Stomach (tissue), 8 donors: ENCODE measurements at regions not wholly inside any gene's neighbourhood (a gene's known extent, or its start where the extent isn't known, plus 50 kb on each side); places are given as distances from the start of the nearest gene placed in this dataset.

ENCODE experiments used
- DNase-seq, 2 donors: peaks; one replicate each; pipeline versions ENCODE4 v3.0.0 to v3.0.0-alpha.2; 2013 to 2019
- H3K27ac ChIP-seq, 5 donors: fragments of 200-600 bp in 4 of 5; sonication (generic) in 4 of 5; one replicate each; pipeline ENCODE4 v1.5.1; 2013 to 2019; ENCODE audit warnings: mild to moderate bottlenecking in 1 of 5, moderate library complexity in 1 of 5
- H3K27me3 ChIP-seq, 3 donors: fragments of 200-600 bp; sonication (generic); one replicate each; pipeline ENCODE4 v1.5.1; 2017 to 2019; ENCODE audit warnings: mixed run types in 1 of 3
- H3K36me3 ChIP-seq, 4 donors: fragments of 200-600 bp; sonication (generic); 1 replicate in 3 of 4; 2 replicates in 1 of 4; pipeline ENCODE4 v1.5.1; 2016 to 2019
- H3K4me1 ChIP-seq, 4 donors: fragments of 200-600 bp; sonication (generic); one replicate each; pipeline ENCODE4 v1.5.1; 2016 to 2019
- H3K4me3 ChIP-seq, 4 donors: fragments of 200-600 bp; sonication (generic) in 3 of 4; one replicate each; pipeline ENCODE4 v1.5.1; 2016 to 2019; ENCODE audit warnings: mild to moderate bottlenecking in 1 of 4
- H3K9me3 ChIP-seq, 4 donors: fragments of 200-600 bp; sonication (generic); one replicate each; pipeline ENCODE4 v1.5.1; 2016 to 2019
- EP300 ChIP-seq: sonication (generic); formaldehyde crosslinking; IDR thresholded peaks from one replicate; pipeline ENCODE4 v1.6.1; 2017; ENCODE audit warnings: antibody characterized with exemption
- POLR2A ChIP-seq, 4 donors: fragments of 450-650 bp; IDR thresholded peaks; one replicate each; pipeline ENCODE4 v1.6.1; 2016; ENCODE audit warnings: antibody characterized with exemption in 4 of 4, control low read depth in 2 of 4, mild to moderate bottlenecking in 1 of 4, moderate library complexity in 1 of 4
- POLR2AphosphoS5 ChIP-seq, 3 donors: sonication (generic); formaldehyde crosslinking; IDR thresholded peaks; one replicate each; pipeline ENCODE4 v1.6.1; 2016; ENCODE audit warnings: antibody characterized with exemption in 3 of 3
- WGBS, 5 donors: extraction: QIAGEN DNeasy Blood & Tissue Kit in 3 of 5; methylation state at CpG; one replicate each; pipeline versions ENCODE4 v1.1.5 to v1.1.7; 2013 to 2018; 5-methylcytosine and 5-hydroxymethylcytosine counted together
- intact Hi-C: fragments of 100-400 bp; cut with DNase I; formaldehyde crosslinking; loops from one replicate; pipeline ENCODE4 v1.15.1; 2023; ENCODE audit warnings: low total_unique reads
- TF ChIP-seq, protein P1 (sequence below), 7 experiments: fragments of 450-650 bp in 4 of 7; fragments of 200-600 bp in 3 of 7; sonication (generic) in 3 of 7; IDR thresholded peaks; one replicate each; pipeline ENCODE4 v1.5.1; 2016 to 2019; ENCODE audit warnings: antibody characterized with exemption in 7 of 7, control low read depth in 2 of 7, mild to moderate bottlenecking in 1 of 7
- donor health status: healthy with polysubstance abuse.
- donor health status: Bipolar disorder and iron deficiency.
- donor health status: healthy.

DNA sequence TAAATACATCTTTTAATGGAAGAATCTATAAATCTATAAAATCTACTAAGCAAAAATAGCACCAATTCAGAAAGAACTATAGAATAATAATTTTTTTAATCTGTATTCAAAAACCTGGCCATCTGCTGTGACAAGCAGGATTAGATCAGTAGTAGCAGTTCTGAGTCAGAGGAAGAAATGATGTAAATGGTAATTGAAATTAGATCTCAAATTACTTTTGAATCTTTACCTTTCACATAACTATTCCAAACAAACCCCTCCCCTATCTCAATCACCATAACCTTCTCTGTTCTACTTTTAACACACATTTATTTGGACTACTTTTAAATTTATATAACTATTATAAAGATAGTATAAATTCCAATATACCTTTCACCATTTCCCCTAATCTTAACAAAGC is 727.8 kb upstream of the FAM174A start:
- Histone ChIP-seq H3K36me3 (no peaks in the 10 kb centered on the region), H3K9me3 (no peaks in the 10 kb centered on the region), H3K4me1 (no peaks in the 10 kb centered on the region), H3K4me3 (no peak overlapping the region), H3K27ac (no peak overlapping the region), H3K27me3 (no peaks in the 10 kb centered on the region)
- intact Hi-C loops, result no loop called here
- no peak for DNase-seq
- TF ChIP-seq POLR2A (IDR thresholded peaks at IDR 0.05), result no peak
- TF ChIP-seq EP300, result no peak
- TF ChIP-seq, protein P1, sequence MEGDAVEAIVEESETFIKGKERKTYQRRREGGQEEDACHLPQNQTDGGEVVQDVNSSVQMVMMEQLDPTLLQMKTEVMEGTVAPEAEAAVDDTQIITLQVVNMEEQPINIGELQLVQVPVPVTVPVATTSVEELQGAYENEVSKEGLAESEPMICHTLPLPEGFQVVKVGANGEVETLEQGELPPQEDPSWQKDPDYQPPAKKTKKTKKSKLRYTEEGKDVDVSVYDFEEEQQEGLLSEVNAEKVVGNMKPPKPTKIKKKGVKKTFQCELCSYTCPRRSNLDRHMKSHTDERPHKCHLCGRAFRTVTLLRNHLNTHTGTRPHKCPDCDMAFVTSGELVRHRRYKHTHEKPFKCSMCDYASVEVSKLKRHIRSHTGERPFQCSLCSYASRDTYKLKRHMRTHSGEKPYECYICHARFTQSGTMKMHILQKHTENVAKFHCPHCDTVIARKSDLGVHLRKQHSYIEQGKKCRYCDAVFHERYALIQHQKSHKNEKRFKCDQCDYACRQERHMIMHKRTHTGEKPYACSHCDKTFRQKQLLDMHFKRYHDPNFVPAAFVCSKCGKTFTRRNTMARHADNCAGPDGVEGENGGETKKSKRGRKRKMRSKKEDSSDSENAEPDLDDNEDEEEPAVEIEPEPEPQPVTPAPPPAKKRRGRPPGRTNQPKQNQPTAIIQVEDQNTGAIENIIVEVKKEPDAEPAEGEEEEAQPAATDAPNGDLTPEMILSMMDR (IDR thresholded peaks at IDR 0.05), result no peak

DNA sequence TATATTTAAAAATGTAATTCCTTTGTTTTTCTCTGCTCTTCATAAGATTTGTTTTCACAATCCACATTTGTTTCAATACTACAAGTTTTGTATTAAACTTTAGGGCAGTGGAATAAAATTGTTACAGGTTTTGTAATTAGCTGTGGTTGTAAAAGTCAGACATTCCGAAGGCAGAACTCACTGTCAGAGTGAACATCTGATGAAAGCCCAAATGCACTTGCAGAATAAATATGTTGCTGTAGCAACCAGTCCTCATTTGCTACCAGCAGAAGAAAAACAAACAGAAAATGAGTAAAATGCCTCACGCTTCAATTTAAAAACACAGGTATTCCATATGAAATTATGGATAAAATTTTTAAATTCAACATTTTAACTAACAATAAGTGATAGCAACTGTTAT is 740.1 kb upstream of the FAM174A start:
- 60 to 77% (median 69%) methylated on average over 2 of the region's 2 CpGs for WGBS, 5 donors
- intact Hi-C loops, result no loop called here

DNA sequence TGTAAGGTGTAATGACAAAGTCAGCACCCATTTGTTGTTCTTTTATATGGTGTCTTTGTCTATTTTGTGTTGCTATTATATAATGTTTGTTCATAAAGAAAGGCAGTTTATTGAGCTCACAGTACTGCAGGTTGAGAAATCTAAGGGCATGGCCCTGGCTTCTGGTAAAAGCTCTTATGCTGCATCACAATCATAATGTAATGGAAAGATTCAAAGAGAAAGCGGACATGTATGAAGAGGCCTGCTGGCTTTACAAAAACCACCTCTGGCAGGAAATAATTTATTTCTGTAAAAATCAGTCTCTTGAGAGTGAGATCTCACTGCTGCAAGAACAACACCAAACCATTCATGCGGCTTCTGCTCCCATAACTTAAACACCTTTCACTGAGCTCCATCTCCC is 746.7 kb upstream of the FAM174A start:
- no peak overlapping the region for H3K4me3 ChIP-seq
- no peaks in the 10 kb centered on the region for H3K9me3 ChIP-seq
- DNase-seq, result no peak
- no peaks in the 10 kb centered on the region for H3K4me1 ChIP-seq
- no peaks in the 10 kb centered on the region for H3K27me3 ChIP-seq
- TF ChIP-seq, protein P1 (IDR thresholded peaks at IDR 0.05), result no peak
- TF ChIP-seq POLR2A (IDR thresholded peaks at IDR 0.05), result no peak
- no peak for TF ChIP-seq EP300
- TF ChIP-seq POLR2AphosphoS5 (IDR thresholded peaks at IDR 0.05), result no peak
- H3K27ac ChIP-seq, result no peak overlapping the region
- no peaks in the 10 kb centered on the region for H3K36me3 ChIP-seq
- intact Hi-C loops, result no loop called here
- 45 to 98% (median 56%) methylated on average over 2 of the region's 2 CpGs for WGBS, 5 donors

More for the DNA sequence above, 740.1 kb upstream of the FAM174A start:
- H3K4me3 ChIP-seq, result no peak overlapping the region
- H3K27me3 ChIP-seq, result no peaks in the 10 kb centered on the region
- H3K36me3 ChIP-seq, result no peaks in the 10 kb centered on the region
- no peaks in the 10 kb centered on the region for H3K9me3 ChIP-seq
- no peaks in the 10 kb centered on the region for H3K4me1 ChIP-seq
- H3K27ac ChIP-seq, result no peak overlapping the region
- DNase-seq, result peak in 1 of 2 donors; percentile 3
- no peak for TF ChIP-seq POLR2A (IDR thresholded peaks at IDR 0.05)

DNA sequence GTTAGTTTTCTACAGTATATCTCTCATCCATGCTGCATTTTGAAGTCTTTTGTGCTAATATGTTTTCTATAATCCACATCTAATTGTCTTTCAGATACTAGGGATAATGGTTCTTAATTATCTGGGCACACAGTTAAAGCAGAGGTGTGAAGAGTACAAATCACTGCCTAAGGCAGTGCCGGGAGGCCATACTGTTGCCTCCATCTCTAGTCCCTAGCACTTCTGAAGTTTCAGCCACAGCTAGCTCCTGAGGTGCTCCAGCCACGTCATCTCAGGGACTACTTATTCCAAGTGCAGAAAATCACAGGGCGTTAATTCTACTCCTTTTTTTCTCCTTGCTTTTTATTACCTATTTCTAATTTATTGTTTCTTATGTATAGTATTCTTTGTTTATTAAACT is 760.0 kb upstream of the FAM174A start:
- Histone ChIP-seq H3K27me3 (no peaks in the 10 kb centered on the region), H3K36me3 (no peaks in the 10 kb centered on the region), H3K9me3 (no peaks in the 10 kb centered on the region), H3K27ac (no peak overlapping the region), H3K4me1 (no peaks in the 10 kb centered on the region), H3K4me3 (no peak overlapping the region)
- no peak for DNase-seq
- WGBS, 5 donors, result 72 to 78% (median 75%) methylated on average over 3 of the region's 3 CpGs
- TF ChIP-seq POLR2A (IDR thresholded peaks at IDR 0.05), result no peak
- no peak for TF ChIP-seq EP300
- TF ChIP-seq, protein P1 (IDR thresholded peaks at IDR 0.05), result no peak
- TF ChIP-seq POLR2AphosphoS5 (IDR thresholded peaks at IDR 0.05), result no peak
- intact Hi-C loops, result no loop called here

DNA sequence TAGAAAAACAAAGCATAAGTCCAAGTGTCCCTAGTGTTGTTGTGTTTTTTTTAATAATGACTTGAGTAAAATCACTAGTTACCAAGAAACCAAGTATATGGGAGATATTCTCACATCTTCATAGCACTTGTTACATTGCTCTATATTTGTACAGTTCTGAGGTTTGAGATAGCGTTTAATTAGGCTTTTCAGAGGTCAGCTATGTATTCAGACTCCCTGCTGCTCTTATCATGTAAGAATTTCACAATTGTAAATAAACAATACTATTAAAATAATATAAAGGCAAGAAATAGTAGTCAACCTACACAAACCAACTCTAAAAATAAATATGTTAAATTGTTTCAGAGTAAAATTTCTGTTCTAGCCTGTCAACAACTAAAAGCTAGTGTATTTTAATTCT is 761.9 kb upstream of the FAM174A start:
- H3K4me3 ChIP-seq, result no peak overlapping the region
- TF ChIP-seq, protein P1 (IDR thresholded peaks at IDR 0.05), result no peak
- TF ChIP-seq EP300 (no peak), POLR2A (IDR thresholded peaks at IDR 0.05) (no peak), POLR2AphosphoS5 (IDR thresholded peaks at IDR 0.05) (no peak)
- no peak overlapping the region for H3K27ac ChIP-seq
- no peaks in the 10 kb centered on the region for H3K27me3 ChIP-seq
- H3K9me3 ChIP-seq, result no peaks in the 10 kb centered on the region
- H3K4me1 ChIP-seq, result no peaks in the 10 kb centered on the region
- no peaks in the 10 kb centered on the region for H3K36me3 ChIP-seq
- WGBS, 5 donors, result 13 to 36% (median 26%) methylated on average over 1 of the region's 1 CpG
- intact Hi-C loops, result no loop called here
- no peak for DNase-seq
